HG03565 (cell line): ENCODE measurements at regions not wholly inside any gene's neighbourhood (a gene's known extent, or its start where the extent isn't known, plus 50 kb on each side); places are given as distances from the start of the nearest gene placed in this dataset.

Experiments used
- ATAC-seq: cut with Tn5 transposase; IDR thresholded peaks from one replicate; pipeline ENCODE4 v1.9.1; 2021; ENCODE audit warnings: mild to moderate bottlenecking, moderate library complexity; ENCODE audit not compliant: unreplicated experiment

GRCh38 chr15:61743345-61743909 is 316.8 kb downstream of the VPS13C start:
- no peak for ATAC-seq

- ATAC-seq: no peak
Measured at GRCh38 chr15:61742591-61742990, 317.7 kb downstream of the VPS13C start.

- no peak for ATAC-seq
Measured at GRCh38 chr15:61736790-61737189, 323.5 kb downstream of the VPS13C start.

GRCh38 chr15:61731099-61731498 is 329.1 kb downstream of the VPS13C start:
- no peak for ATAC-seq

GRCh38 chr15:61729646-61730045 is 330.6 kb downstream of the VPS13C start:
- ATAC-seq: no peak

- ATAC-seq: no peak
Measured at GRCh38 chr15:61726166-61726565, 334.1 kb downstream of the VPS13C start.

- ATAC-seq: no peak
Measured at GRCh38 chr15:61725251-61725650, 335.0 kb downstream of the VPS13C start.

GRCh38 chr15:61724251-61724939 is 335.9 kb downstream of the VPS13C start:
- no peak for ATAC-seq

- no peak for ATAC-seq
Measured at GRCh38 chr15:61721418-61721817, 338.8 kb downstream of the VPS13C start.

- no peak for ATAC-seq
Measured at GRCh38 chr15:61720197-61720704, 340.0 kb downstream of the VPS13C start.

GRCh38 chr15:61715082-61715481 is 345.2 kb downstream of the VPS13C start:
- no peak for ATAC-seq

- ATAC-seq: no peak
Measured at GRCh38 chr15:61712129-61712759, 348.0 kb downstream of the VPS13C start.

GRCh38 chr15:61702224-61703020 is 357.8 kb downstream of the VPS13C start:
- no peak for ATAC-seq

GRCh38 chr15:61701455-61701854 is 358.8 kb downstream of the VPS13C start:
- ATAC-seq: no peak

- ATAC-seq: no peak
Measured at GRCh38 chr15:61700803-61701202, 359.4 kb downstream of the VPS13C start.

- ATAC-seq: no peak
Measured at GRCh38 chr15:61697796-61698195, 362.5 kb downstream of the VPS13C start.

- ATAC-seq: no peak
Measured at GRCh38 chr15:61689067-61689466, 371.2 kb downstream of the VPS13C start.

- ATAC-seq: no peak
Measured at GRCh38 chr15:61687651-61688050, 372.6 kb downstream of the VPS13C start.

- ATAC-seq: no peak
Measured at GRCh38 chr15:61687124-61687523, 373.1 kb downstream of the VPS13C start.

- no peak for ATAC-seq
Measured at GRCh38 chr15:61685971-61686370, 374.3 kb downstream of the VPS13C start.

GRCh38 chr15:61685534-61685933 is 374.7 kb downstream of the VPS13C start:
- ATAC-seq: no peak
